ENCODE measurements at regions not wholly inside any gene's neighbourhood (a gene's known extent, or its start where the extent isn't known, plus 50 kb on each side); places are given as distances from the start of the nearest gene placed in this dataset.
"Not testable (repeated sequence)": the region's sequence is repeated elsewhere in the genome, so short reads cannot be mapped to it uniquely, and the experiment has no call there.

DNA sequence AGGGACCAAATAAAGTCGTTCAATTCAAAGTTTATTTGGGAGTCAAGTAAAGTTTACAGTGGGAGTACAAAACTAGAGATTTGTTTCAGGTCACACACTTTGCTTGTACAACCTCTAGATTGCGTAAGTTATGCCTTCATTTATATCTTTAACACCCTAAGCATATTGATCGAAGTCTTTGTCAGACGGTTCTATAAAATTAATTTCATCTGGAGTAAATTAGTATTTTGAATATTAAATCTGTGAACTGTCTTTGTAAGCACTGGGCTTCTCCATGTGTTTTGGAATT, 119.7 kb downstream of the ACAA2 start:
- DNase-seq, result no peak

DNA sequence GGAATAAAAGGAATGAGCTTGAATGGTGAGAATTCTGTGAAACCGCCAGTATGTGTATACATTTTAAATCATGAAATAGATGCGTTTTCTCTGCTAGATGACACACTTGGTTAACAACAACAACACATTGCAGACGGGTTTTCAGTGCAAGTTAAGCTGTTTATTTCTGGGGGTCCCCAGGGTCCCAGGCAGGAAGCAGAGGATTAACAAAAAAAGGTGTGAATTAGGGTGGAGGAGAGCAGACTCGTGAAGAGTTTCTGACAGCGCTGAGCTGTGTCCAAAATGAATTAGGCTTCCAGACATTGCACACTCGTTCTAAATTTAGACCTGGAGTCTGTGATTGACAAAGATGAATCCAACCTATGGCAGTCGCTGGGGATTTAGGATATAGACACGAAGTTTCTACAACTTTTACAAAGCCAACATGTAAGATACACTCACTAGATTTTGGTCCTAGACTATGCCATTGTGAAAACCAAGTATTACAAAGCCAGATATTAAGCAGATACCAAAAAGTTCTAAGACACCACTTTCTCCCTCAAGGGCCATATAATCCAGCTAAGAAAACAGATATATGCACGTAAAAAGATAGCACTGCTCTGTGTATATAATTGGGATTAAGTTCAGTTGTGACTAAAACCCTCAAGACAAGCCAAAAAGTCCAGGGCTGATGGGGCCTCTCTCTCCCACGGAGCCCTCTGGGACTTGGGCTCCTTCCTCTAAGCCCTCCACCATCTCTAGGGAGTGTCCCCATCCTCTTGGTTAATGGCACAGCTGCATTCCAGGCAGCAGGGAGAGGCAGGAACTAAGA, 120.2 kb downstream of the ACAA2 start:
- DNase-seq, result no peak

DNA sequence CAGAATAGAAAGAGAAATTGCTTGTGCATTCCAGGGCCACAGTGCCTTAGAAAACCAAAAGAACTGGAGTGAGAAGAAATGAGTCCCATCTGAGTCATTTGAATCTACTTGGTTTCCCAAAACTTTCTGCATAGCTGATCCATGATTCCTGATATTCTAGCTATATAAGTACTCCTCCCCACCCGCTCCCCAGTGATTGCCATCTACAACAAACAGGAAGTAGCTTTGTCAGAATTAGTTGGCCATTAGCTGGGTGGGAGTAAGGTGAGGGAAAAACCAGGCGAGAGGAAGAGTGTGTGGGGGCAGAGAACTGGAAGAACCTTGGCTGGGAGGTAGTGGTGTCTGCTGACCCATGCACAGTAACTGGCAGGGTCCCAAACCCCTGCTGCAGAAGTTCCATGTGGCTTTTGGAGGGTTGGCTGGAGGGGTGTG, 122.1 kb downstream of the ACAA2 start:
- DNase-seq, result no peak

- no peak for DNase-seq
Measured at GRCh38 chr18:49690312-49690711, 123.0 kb downstream of the ACAA2 start.

- DNase-seq, result no peak
Measured at GRCh38 chr18:49685231-49685942, 123.5 kb downstream of the LIPG start.

DNA sequence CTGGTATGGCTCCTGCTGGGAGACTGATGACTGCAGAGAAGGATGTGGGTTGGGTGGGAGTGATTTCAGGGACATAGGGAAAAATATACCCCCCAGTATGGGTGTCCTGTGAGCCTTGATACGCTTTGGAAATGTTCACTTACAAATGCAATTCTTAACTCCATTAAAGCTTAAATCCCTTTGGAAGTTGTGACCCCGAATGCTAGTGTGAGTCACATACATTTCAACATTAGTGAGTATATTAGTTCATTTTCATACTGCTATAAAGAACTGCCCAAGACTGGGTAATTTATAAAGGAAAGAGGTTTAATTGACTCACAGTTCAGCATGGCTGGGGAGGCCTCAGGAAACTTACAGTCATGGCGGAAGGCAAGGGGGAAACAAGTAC, 120.9 kb downstream of the LIPG start:
- not testable (repeated sequence) for DNase-seq

DNA sequence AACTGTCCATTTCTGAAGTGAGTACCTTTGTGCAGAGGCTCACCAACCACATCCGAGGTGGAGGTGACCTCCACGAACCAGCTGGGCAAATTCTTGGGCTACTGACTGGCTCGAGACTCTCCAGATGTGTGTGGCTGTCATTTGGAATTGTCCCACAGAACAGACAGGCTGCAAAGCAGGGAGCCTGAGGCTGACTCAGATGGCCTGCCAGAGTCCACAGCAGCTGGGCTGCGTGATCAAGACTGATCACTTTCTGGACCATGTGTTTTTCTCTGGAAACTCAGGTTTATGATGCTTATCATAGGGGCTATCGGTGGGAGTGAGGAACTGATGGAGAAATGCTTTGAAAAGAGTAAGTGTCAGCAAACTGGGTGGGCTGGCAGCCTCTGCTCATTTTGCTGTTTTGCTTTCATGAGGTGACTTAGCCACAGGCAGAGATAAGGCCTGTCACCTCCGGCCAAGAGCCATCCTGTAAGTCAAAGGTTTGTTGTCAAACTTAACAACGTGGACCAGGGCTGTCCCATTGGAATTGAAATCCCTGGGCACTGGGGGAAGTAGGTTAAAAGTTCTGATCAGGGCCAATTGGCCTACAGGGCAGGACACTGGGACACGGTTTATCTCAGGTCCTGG, 120.4 kb downstream of the LIPG start:
- DNase-seq, result no peak

- DNase-seq, result peak; percentile 23
Measured at GRCh38 chr18:49681387-49681786, 119.5 kb downstream of the LIPG start.

- no peak for DNase-seq
Measured at GRCh38 chr18:49678440-49678839, 116.6 kb downstream of the LIPG start.

- DNase-seq, result no peak
Measured at GRCh38 chr18:49677762-49678413, 116.0 kb downstream of the LIPG start.

DNA sequence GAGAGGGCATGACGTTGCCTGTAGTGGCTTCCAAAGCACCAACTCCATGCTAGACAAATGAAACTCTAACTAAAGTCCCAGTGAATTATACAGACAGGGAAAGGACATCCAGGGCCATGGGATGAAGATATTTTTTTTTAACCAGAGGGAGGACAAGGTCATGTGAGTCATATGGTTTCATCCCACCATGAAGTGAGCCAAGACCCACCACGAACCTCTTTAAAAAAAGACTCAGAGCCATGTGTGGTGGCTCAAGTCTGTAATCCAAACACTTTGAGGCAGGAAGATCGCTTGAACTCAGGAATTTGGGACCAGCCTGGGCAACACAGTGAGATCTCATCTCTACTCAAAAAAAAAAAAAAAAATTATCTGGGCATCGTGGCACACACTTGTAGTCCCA, 115.2 kb downstream of the LIPG start:
- DNase-seq, result no peak

GRCh38 chr18:49673281-49673680, 111.4 kb downstream of the LIPG start:
- DNase-seq, result no peak

DNA sequence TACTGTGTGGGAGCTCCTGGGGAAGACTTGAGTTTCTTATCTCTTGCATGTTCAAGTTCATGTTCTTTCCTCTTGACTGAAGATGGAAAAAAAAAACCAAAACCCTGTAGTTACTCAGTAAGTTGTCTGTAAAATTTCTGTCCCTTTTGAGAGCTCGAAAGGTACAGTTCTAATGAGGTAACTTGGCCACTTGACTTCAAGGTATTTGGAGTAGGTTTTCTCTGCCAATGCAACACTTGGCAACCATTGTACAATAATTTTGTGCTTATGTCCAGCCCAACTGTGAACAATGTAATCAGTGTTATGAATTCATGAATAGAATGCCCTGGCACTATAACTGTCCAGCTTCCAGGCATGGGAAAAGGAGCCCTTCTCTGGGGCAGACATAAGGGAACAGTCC, 111.0 kb downstream of the LIPG start:
- no peak for DNase-seq

- no peak for DNase-seq
Measured at GRCh38 chr18:49669403-49669802, 107.5 kb downstream of the LIPG start.

- DNase-seq, result peak; percentile 38
Measured at GRCh38 chr18:49668574-49669275, 106.9 kb downstream of the LIPG start.

DNA sequence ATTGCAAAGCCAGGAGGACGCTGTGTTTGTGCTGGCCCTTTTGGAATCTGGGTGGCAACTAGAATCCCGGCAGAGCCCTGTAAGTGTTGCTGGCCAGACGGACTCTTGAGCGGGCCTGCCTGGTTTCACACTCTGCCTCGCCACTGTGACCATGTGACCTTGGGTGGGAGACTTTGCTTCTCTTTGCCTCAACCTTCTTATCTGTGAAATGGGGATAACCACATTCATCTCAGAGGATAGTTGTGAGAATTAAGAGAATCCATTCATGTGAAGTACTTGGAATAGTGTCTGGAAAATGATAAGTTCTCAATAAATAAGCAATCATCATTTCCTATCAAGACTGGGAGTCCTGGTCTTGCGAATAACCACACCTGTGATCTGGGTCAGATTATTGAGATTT, 105.6 kb downstream of the LIPG start:
- no peak for DNase-seq

GRCh38 chr18:49666045-49666775, 104.4 kb downstream of the LIPG start:
- DNase-seq, result no peak

DNA sequence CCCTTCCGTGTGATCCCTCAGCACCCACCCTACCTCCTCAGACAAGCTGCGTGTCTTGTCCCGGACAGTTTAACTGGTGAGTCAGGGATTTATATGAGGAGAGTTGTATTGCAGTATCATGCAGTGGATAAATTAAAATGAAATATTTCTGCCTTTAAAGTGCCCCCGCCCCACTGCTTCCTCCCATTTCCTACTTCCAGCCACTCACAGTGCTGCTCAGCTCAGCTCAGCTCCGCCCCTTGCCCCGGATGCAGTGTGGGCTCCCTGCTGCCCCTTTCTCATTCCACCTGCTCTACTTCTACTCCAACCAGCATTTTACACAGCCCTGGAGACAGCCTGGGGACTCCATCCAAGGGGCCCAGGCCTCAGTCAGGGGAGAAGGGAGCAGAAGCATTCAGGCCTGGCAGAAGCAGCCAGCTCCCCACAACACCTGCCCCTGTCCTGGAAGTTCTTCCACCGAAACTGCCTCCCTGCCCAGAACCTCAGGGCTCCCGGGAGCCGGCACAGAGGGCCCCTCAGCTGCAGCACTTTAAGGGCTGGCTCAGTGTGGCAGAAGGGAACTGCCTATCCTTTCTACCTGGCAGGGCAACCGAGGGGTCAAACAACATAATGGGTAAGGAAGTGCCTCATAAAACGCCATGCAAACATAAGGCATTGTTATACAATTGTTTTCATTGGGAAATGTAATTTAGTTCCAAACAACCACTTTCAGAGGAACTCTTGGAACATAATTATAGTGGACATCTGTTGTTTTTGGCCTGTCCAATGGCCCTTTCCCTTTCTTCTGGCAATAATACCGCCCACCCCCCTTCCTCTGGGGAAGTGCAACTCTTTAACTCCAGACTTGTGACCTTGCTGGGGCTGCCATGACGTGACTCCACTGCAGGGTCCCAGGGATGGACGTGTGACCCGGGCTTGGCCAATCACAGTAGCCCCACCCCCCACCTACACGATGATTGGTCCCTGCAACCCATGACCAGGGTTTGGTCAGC, 102.3 kb downstream of the LIPG start:
- DNase-seq, result no peak

DNA sequence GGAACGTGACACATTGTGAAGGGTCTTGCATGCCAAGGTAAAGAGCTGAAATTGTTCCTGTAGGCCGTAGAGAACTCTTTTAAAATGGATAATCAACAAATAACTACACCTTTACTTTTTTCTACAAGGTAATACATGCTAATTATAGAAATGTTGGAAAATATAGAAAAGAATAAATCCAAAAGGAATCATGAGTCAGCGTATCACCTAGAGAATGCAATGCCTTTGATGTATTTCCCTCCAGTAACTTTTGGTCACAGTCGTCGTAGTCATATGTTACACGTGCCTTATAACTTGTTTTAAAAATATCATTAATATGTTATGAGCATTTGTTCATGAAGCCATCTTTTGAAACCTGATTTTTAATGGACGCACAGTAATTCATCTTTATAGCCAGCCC, 100.6 kb downstream of the LIPG start:
- no peak for DNase-seq

DNA sequence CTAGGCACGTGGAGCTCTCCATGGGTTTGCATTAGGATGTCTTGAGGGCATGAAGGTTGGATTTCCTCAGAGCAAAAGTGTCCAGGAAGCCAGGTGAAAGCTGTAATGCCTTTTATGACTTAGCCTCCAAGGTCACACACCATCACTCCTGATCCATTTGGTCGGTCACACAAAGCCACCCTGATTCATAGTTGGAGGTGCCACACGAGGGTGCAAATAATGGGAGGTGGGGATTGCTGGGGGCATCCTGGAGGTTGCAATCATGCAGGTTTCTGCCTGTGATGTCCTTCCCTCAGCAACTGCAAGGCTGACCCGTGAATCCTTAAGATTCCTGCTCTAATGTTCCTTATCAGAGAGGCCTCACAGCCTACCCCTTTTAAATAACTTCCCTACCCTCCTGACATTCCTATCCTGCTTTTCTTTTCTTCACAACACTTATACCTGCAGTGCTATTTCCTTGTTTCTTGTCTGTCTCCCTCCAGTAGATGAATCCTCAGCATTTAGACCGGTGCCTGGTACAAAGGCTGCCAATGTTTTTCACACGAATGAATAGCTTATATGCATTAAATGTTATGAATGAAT, 97.1 kb downstream of the LIPG start:
- no peak for DNase-seq
